Retinal pigment epithelial cell (primary cell): ENCODE measurements at regions not wholly inside any gene's neighbourhood (a gene's known extent, or its start where the extent isn't known, plus 50 kb on each side); places are given as distances from the start of the nearest gene placed in this dataset.

Experiments used
- DNase-seq: peaks from one replicate; pipeline ENCODE4 v3.0.0-alpha.2; 2010; ENCODE audit warnings: low read depth
- H3K4me3 ChIP-seq: 2 replicates; pipeline ENCODE4 v1.5.1; 2011; ENCODE audit warnings: mild to moderate bottlenecking, low read length, control low read depth, moderate library complexity
- TF ChIP-seq, protein P1 (sequence below): conservative IDR thresholded peaks from 2 replicates; pipeline ENCODE4 v1.5.1; 2011; ENCODE audit warnings: low read depth, low read length, control low read depth, inconsistent platforms

DNA sequence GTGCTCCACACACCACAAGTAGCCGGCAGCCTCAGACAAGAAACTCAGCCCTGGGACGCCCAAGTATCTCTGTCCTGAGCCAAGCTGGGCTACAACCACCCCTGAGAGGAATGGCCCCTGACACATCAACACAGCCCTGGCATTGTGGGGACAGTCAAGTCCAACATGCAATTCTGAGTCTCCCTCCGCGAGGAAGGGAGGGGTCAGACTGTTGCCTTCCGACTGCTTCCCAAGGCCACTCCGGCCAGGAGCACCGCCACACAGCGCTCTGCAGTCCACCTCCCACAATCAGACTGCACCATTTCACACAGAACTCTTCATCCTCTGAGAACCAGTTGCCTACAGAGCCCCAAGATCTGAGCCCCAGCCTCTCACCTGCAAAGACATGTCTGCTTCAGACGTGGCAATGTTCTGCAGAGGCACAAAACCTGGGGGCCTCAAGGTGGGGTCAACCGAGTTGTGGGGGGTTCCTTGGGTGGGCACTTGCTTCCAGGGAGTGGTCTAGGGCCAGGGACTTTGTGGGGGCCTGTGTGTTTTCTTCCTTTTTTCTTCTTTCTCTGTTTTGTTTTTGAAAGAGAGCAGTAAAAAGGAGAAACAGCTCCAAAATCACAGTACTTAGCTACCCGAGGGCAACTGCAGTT is 76.7 kb upstream of the SALL3 start:
- H3K4me3 ChIP-seq = no peak overlapping the region
- TF ChIP-seq, protein P1, sequence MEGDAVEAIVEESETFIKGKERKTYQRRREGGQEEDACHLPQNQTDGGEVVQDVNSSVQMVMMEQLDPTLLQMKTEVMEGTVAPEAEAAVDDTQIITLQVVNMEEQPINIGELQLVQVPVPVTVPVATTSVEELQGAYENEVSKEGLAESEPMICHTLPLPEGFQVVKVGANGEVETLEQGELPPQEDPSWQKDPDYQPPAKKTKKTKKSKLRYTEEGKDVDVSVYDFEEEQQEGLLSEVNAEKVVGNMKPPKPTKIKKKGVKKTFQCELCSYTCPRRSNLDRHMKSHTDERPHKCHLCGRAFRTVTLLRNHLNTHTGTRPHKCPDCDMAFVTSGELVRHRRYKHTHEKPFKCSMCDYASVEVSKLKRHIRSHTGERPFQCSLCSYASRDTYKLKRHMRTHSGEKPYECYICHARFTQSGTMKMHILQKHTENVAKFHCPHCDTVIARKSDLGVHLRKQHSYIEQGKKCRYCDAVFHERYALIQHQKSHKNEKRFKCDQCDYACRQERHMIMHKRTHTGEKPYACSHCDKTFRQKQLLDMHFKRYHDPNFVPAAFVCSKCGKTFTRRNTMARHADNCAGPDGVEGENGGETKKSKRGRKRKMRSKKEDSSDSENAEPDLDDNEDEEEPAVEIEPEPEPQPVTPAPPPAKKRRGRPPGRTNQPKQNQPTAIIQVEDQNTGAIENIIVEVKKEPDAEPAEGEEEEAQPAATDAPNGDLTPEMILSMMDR = no peak
- no peak for DNase-seq

- TF ChIP-seq, protein P1 = no peak
- no peak for DNase-seq
- no peak overlapping the region for H3K4me3 ChIP-seq
These were observed 76.0 kb upstream of the SALL3 start for GRCh38 chr18:78903436-78904178.

DNA sequence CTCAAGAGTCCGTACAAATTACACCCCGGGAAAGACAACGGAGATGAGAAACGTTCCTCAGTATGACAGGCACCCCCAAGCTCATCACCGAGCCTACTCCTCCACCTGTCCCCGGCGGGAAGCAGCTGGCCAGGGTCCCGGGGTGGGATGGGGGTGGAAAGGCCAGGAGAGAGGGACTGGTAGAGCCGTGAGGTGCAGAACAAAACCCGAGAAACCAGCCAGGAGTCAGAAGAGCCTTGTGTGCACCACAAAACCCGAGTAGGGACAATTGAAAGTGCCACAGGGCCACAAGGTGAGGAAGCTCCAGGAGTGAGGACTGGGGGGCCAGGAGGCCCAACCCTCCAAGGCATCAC is 75.5 kb upstream of the SALL3 start:
- no peak for DNase-seq
- TF ChIP-seq, protein P1 = no peak
- H3K4me3 ChIP-seq = no peak overlapping the region

- no peak overlapping the region for H3K4me3 ChIP-seq
- DNase-seq = no peak
- TF ChIP-seq, protein P1 = no peak
These were observed 74.3 kb upstream of the SALL3 start for GRCh38 chr18:78905334-78905733.

DNA sequence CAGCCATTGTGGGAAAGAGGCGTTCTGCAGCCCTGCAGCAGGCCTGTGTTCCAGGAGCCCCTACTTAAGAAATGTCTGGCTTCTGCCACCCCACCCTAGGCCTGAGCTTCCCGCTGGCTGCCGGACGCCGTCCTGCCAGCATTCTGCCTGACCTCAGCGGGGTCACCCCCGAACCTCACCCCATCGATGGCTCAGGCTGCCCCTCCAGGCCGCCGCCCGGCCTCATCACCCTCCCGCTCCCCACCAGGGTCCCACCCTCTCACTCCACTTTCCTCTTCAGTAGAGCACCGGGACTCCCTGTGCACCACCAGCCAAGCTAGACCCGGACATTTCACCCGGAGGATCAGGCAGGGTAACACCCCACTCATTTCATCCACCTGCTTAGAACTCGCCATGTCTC is 73.6 kb upstream of the SALL3 start:
- TF ChIP-seq, protein P1 = no peak
- H3K4me3 ChIP-seq = no peak overlapping the region
- DNase-seq = no peak

DNA sequence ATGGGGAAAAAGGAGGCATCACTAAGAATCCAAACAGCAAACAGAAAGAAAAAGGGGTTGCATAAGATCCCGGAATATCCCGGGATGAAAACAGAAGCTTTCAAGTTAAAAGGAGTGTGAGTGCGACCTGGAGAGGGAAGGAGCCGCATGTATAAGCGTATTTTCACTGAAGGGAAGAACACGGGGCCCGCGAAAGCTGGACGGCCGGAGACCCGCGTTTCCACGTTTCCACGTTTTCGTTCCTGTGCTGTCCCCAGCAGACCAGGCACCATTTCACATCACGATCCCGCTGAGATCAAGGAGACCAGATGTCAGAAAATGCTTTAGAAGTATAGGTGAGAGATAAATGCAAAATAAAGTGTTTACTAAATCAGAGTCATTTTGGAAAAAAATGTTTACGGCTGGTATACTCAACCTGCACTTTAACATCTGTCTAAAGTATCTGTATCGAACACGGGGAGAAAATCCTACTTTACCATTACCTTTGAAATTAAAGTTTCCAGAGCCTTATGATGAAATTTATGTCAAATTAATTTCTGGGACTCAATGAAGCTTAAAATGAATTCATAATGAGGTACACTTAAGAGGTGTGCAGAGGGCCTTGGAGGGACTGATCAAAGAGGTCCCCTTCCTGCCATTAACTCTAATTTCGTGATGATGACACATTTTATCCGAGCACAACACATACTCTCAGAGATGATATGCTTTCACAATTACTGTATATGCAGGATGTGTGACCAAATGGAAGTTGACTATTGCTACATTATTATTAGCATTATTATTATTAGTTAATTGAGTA is 71.0 kb upstream of the SALL3 start:
- TF ChIP-seq, protein P1 = no peak
- DNase-seq = no peak
- no peak overlapping the region for H3K4me3 ChIP-seq
